IMR-90 (cell line): ENCODE measurements at regions not wholly inside any gene's neighbourhood (a gene's known extent, or its start where the extent isn't known, plus 50 kb on each side); places are given as distances from the start of the nearest gene placed in this dataset.

Source experiments
- ATAC-seq: fragments of 200-7000 bp; cut with Tn5 transposase; 2 replicates; pipeline ENCODE4 v1.9.1; 2020; ENCODE audit warnings: low read depth, mild to moderate bottlenecking, moderate library complexity
- BruUV-seq: library from RNA; stranded (reverse); fragments of 400-500 nt; replicated peaks from 2 replicates; lab custom pipeline; 2021; lab: Mats Ljungman, UMichigan
- CTCF ChIA-PET: fragments of 300-600 bp; formaldehyde crosslinking; extraction: SDS; loops from one replicate; lab custom pipeline; 2021; ENCODE audit warnings: antibody characterized with exemption; lab: Yijun Ruan, JAX
- POLR2A ChIA-PET: fragments of 300-600 bp; sonication (Branson Sonifier 250); formaldehyde crosslinking; loops from one replicate; lab custom pipeline; 2022; ENCODE audit warnings: antibody characterized with exemption; ENCODE audit not compliant: unreplicated experiment; lab: Charles Lee
- DNase-seq: peaks from one replicate; pipeline ENCODE4 v3.0.0; 2013
- H2AFZ ChIP-seq: replicated peaks from 2 replicates; pipeline ENCODE3; 2013; ENCODE audit warnings: low read length, mild to moderate bottlenecking; ENCODE audit not compliant: poor library complexity
- H2AK5ac ChIP-seq: 2 replicates; pipeline ENCODE4 v1.6.1; 2013; ENCODE audit warnings: low read depth, low read length, inconsistent platforms
- H2AK9ac ChIP-seq: replicated peaks from 2 replicates; pipeline ENCODE3; 2013; ENCODE audit warnings: mild to moderate bottlenecking, low read depth, low read length, moderate library complexity; ENCODE audit not compliant: poor library complexity
- H2BK120ac ChIP-seq: 2 replicates; pipeline ENCODE4 v1.6.1; 2013; ENCODE audit warnings: low read depth, low read length, inconsistent platforms
- H2BK15ac ChIP-seq: 3 replicates; pipeline ENCODE4 v1.6.1; 2013; ENCODE audit warnings: low read depth, low read length, inconsistent platforms
- H2BK20ac ChIP-seq: 2 replicates; pipeline ENCODE4 v1.6.1; 2013; ENCODE audit warnings: low read depth, mild to moderate bottlenecking, inconsistent platforms, low read length, moderate library complexity
- H2BK5ac ChIP-seq: 2 replicates; pipeline ENCODE4 v1.6.1; 2013; ENCODE audit warnings: mild to moderate bottlenecking, low read depth, low read length, inconsistent platforms; ENCODE audit not compliant: poor library complexity, severe bottlenecking
- H3K14ac ChIP-seq: replicated peaks from 2 replicates; pipeline ENCODE4 v1.6.1; 2013; ENCODE audit warnings: low read depth, low read length, inconsistent platforms
- H3K18ac ChIP-seq: 2 replicates; pipeline ENCODE4 v1.6.1; 2013; ENCODE audit warnings: low read depth, low read length, control low read depth
- H3K23ac ChIP-seq: 2 replicates; pipeline ENCODE4 v1.6.1; 2013; ENCODE audit warnings: low read depth, low read length, inconsistent platforms
- H3K27ac ChIP-seq: 2 replicates; pipeline ENCODE4 v1.5.1; 2013; ENCODE audit warnings: mild to moderate bottlenecking, control low read depth, low read length; ENCODE audit not compliant: insufficient read depth
- H3K27me3 ChIP-seq: 2 replicates; pipeline ENCODE4 v1.6.1; 2013; ENCODE audit warnings: low read length; ENCODE audit not compliant: control insufficient read depth, insufficient read depth
- H3K36me3 ChIP-seq: 2 replicates; pipeline ENCODE4 v1.6.1; 2013; ENCODE audit warnings: low read length, mixed read lengths; ENCODE audit not compliant: control insufficient read depth, insufficient read depth
- H3K4ac ChIP-seq: 2 replicates; pipeline ENCODE4 v1.6.1; 2013; ENCODE audit warnings: low read depth, low read length, inconsistent platforms
- H3K4me1 ChIP-seq: 2 replicates; pipeline ENCODE4 v1.6.1; 2013; ENCODE audit warnings: low read length, mixed read lengths; ENCODE audit not compliant: control insufficient read depth, insufficient read depth
- H3K4me2 ChIP-seq: 2 replicates; pipeline ENCODE4 v1.6.1; 2013; ENCODE audit warnings: low read depth, mild to moderate bottlenecking, control low read depth, low read length, moderate library complexity
- H3K4me3 ChIP-seq: 2 replicates; pipeline ENCODE4 v1.5.1; 2013; ENCODE audit warnings: low read depth, mild to moderate bottlenecking, control low read depth, low read length, moderate library complexity; ENCODE audit not compliant: insufficient read depth
- H3K56ac ChIP-seq: 2 replicates; pipeline ENCODE4 v1.6.1; 2013; ENCODE audit warnings: low read length, inconsistent platforms; ENCODE audit not compliant: insufficient read depth; ENCODE audit errors: extremely low read depth
- H3K79me1 ChIP-seq, 2 experiments: 2 replicates each; pipeline ENCODE4 v1.6.1; 2013; ENCODE audit warnings: low read length in 2 of 2, inconsistent platforms in 1 of 2, low read depth in 1 of 2
- H3K9ac ChIP-seq: 2 replicates; pipeline ENCODE4 v1.6.1; 2013; ENCODE audit warnings: low read depth, low read length, control low read depth
- H3K9me1 ChIP-seq: 2 replicates; pipeline ENCODE4 v1.6.1; 2013; ENCODE audit warnings: low read length, inconsistent platforms; ENCODE audit not compliant: insufficient read depth
- H3K9me3 ChIP-seq: 2 replicates; pipeline ENCODE4 v1.6.1; 2013; ENCODE audit warnings: low read length; ENCODE audit not compliant: control insufficient read depth, insufficient read depth
- H4K20me1 ChIP-seq: 2 replicates; pipeline ENCODE4 v1.6.1; 2013; ENCODE audit warnings: low read length, inconsistent platforms; ENCODE audit not compliant: insufficient read depth
- H4K5ac ChIP-seq: 2 replicates; pipeline ENCODE4 v1.6.1; 2013; ENCODE audit warnings: mild to moderate bottlenecking, low read depth, low read length, control low read depth
- H4K8ac ChIP-seq, 2 experiments: 2 replicates each; pipeline ENCODE4 v1.6.1; 2013; ENCODE audit warnings: low read depth in 2 of 2, low read length in 2 of 2, control low read depth in 1 of 2, inconsistent platforms in 1 of 2
- H4K91ac ChIP-seq: 2 replicates; pipeline ENCODE4 v1.6.1; 2013; ENCODE audit warnings: low read depth, low read length, inconsistent platforms; ENCODE audit not compliant: insufficient read depth
- MAFK ChIP-seq: IDR thresholded peaks from 2 replicates; pipeline ENCODE4 v1.6.1; 2012; ENCODE audit warnings: low read depth, low read length, improper control_type of control experiment
- MAZ ChIP-seq: IDR thresholded peaks from 2 replicates; pipeline ENCODE4 v1.6.1; 2012; ENCODE audit warnings: low read depth, mild to moderate bottlenecking, low read length, improper control_type of control experiment, moderate library complexity, borderline replicate concordance
- NFE2L2 ChIP-seq: fragments of 150-350 bp; IDR thresholded peaks from 2 replicates; pipeline ENCODE4 v1.6.1; 2016; ENCODE audit warnings: low read depth, mild to moderate bottlenecking, low read length
- POLR2A ChIP-seq: IDR thresholded peaks from 2 replicates; pipeline ENCODE4 v1.6.1; 2012; ENCODE audit warnings: mild to moderate bottlenecking, low read depth, low read length
- WGBS, 2 experiments: methylation state at CpG; one replicate each; pipeline versions ENCODE4 v1.1.5 to v1.1.7; 2013; ENCODE audit warnings: missing lambda C conversion rate in 2 of 2; ENCODE audit not compliant: insufficient read length in 1 of 2; ENCODE audit errors: extremely low coverage in 2 of 2; 5-methylcytosine and 5-hydroxymethylcytosine counted together
- dilution Hi-C: fragments of 300-500 bp; cut with HindIII; formaldehyde crosslinking; loops from one replicate; pipeline ENCODE4 v1.14.3; 2018; ENCODE audit warnings: low sequenced_read_pairs; ENCODE audit not compliant: unreplicated experiment
- in situ Hi-C: fragments of 300-500 bp; cut with MboI; formaldehyde crosslinking; loops from 3 replicates; pipeline ENCODE4 v1.14.3; 2019; ENCODE audit warnings: low sequenced_read_pairs, inconsistent platforms, mixed read lengths
- intact Hi-C: fragments of 100-400 bp; cut with micrococcal nuclease; formaldehyde crosslinking; loops from 2 replicates; pipeline ENCODE4 v1.10.0; 2022

- Histone ChIP-seq H3K18ac (peak overlapping the region; percentile 89), H4K91ac (peak overlapping the region; percentile 87), H2BK20ac (peak overlapping the region; percentile 82; the same call in 1 of the 2 replicates), H3K9me1 (peaks cover 6% of the 10 kb centered on the region; the same call in 1 of the 2 replicates), H3K27me3 (no peaks in the 10 kb centered on the region), H3K56ac (no peak overlapping the region), H2BK5ac (no peak overlapping the region), H4K20me1 (no peaks in the 10 kb centered on the region), H2BK15ac (no peak overlapping the region; the same call in 2 of the 3 replicates), H4K5ac (peak overlapping the region; percentile 46; the same call in 1 of the 2 replicates), H2AK5ac (peak overlapping the region; percentile 80; the same call in 1 of the 2 replicates), H3K9me3 (no peaks in the 10 kb centered on the region), H3K4me1 (peaks cover 9% of the 10 kb centered on the region), H3K4me3 (no peak overlapping the region), H2BK120ac (peak overlapping the region; percentile 65), H3K23ac (no peak overlapping the region), H3K79me1 (no peaks in the 10 kb centered on the region), H2AK9ac (no peak overlapping the region), H3K14ac (no peak overlapping the region), H3K9ac (no peak overlapping the region), H3K36me3 (no peaks in the 10 kb centered on the region), H3K4me2 (no peak overlapping the region), H2AFZ (no peak overlapping the region), H4K8ac (peak overlapping the region; percentile 72 to 74; a peak in 1 of 4 replicates), H3K4ac (peak overlapping the region; percentile 89), H3K27ac (peak overlapping the region; percentile 85; the same call in 1 of the 2 replicates)
- no peak for TF ChIP-seq POLR2A
- no peak for TF ChIP-seq MAFK
- no peak for TF ChIP-seq MAZ
- no peak for TF ChIP-seq NFE2L2
- ChIA-PET POLR2A (interaction anchor here (0.6 kb wide), 1 partner anchor 222 kb away, joined by 7 read pairs; no protein-coding TSS in a partner anchor), CTCF (interaction anchor here (0.9 kb wide), 1 partner anchor 11 kb away, joined by 5 read pairs; no protein-coding TSS in a partner anchor)
- peak; percentile 53 for DNase-seq
- in situ Hi-C loops: no loop called here
- intact Hi-C loops: no loop called here
- BruUV-seq: no TSS peak
- dilution Hi-C loops: no loop called here
- no CpG with 5 or more reads among the region's 1 CpG for WGBS, 2 experiments
- ATAC-seq: peak; percentile 88
Observed at GRCh38 chr18:39527465-39527864, 1961.9 kb upstream of the CELF4 start.
